Ecto neural progenitor cell (in vitro differentiated cells): ENCODE measurements at regions not wholly inside any gene's neighbourhood (a gene's known extent, or its start where the extent isn't known, plus 50 kb on each side); places are given as distances from the start of the nearest gene placed in this dataset.
"Not testable (repeated sequence)": the region's sequence is repeated elsewhere in the genome, so short reads cannot be mapped to it uniquely, and the experiment has no call there.

Experiments
- DNase-seq: peaks from one replicate; pipeline ENCODE4 v3.0.0-alpha.2; 2018; ENCODE audit warnings: low spot score

DNA sequence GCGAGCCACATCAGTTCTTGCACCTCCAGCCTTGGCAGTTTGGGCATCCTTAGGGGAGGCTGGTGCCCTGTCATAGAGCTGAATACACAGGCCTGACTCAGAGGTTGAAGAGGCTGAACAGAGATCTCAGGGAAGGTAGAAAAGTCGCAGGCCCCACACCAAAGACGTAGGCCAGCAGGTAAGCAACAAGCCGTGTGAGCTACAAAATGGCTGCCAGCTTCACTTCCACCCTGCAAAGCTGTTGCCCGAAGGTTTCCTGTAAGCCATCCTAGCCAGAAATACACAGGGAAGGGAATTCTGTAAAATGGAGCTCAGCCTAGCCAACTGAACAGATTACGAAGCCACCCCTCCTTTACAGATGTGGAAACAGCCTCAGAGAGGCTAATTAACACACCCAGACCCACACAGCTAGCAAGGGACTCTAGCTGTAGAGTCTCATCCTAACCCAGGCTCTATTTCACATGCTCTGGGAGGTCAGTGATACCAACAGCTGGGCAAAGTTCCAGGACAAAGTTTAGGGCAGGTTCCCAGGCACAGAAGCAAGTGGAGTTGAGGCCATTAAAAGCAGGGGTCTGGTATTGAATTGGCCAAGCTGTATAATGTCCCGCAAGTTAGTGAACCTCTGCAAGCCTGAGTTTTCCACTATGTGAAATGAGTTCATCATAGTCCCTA, 66.3 kb upstream of the RASGRF1 start:
- DNase-seq = no peak

DNA sequence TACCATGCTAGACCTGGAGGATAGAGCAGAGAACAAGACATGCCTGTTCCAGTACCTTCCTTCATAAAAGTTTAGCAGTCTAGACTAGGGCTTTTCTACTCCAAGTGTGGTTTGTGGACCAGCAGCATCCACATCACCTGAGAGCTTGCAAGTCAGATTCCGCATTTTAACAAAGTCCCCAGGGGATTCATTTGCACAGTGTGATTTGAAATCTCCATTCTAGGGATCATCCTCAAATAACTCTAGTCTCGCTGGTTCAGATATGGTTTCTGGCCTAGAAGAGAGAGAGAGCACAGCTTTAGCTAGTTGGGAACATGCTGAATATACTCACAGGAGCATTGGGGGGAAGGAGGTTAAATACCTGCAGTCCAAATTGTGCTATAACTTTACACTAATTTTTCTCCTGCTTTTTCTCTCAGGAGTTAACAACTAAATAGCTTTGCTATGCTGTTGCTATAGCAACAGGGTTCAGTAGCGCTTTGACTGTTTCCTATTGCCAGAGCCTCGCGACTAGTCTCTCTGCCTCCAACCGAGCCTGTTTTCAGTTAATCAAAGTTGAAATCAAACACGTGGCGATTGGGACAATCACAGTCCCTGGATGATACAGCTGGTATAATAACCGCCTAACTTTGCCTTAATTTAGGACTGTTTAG, 64.0 kb upstream of the RASGRF1 start:
- no peak for DNase-seq

- not testable (repeated sequence) for DNase-seq
Observed at GRCh38 chr15:79144290-79144689, 53.7 kb upstream of the RASGRF1 start.

DNA sequence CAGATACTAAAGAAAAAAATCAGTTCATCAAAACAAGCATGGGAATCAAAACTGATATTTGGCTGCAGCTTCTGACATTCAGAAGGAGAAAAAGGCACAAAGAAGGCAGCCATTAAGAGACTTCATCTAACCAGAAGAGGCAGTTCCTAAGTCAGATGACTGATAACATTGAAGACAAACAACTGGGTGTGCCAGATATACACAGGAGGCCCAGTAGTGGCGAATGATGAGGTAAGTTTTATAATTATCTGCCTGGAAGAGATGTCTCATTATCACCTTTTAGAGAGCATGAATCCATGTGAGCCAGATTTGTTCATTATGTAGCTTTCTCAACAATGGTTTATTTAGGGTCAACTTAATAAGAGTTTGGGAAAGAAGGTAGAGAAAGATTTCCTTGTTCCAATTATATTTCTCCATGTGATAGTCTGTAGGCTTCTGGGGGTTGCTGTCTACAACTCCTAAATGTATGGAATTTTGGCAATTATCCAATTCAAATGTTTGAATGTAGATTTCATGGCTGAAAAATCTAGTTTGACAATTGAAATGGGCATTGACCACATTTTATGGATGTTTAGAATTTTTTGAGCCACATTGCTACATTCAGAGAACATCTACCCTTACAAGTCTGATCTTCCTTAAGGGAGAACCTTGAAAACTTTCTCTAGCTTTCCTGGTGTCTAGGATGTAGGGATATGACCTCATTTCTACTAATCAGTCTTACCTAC, 50.4 kb upstream of the RASGRF1 start:
- DNase-seq = no peak
